NB4 (cell line): ENCODE measurements at regions not wholly inside any gene's neighbourhood (a gene's known extent, or its start where the extent isn't known, plus 50 kb on each side); places are given as distances from the start of the nearest gene placed in this dataset.

ENCODE experiments used
- MYC ChIP-seq: IDR thresholded peaks from 2 replicates; pipeline ENCODE4 v1.6.1; 2011; ENCODE audit warnings: low read depth, low read length
- POLR2A ChIP-seq: IDR thresholded peaks from 2 replicates; pipeline ENCODE4 v1.6.1; 2011; ENCODE audit warnings: mild to moderate bottlenecking; ENCODE audit not compliant: insufficient read length; ENCODE audit errors: extremely low read depth
- TF ChIP-seq, protein P1 (sequence below): IDR thresholded peaks from one replicate; pipeline ENCODE4 v1.5.1; 2012; ENCODE audit warnings: low read depth, low read length

DNA sequence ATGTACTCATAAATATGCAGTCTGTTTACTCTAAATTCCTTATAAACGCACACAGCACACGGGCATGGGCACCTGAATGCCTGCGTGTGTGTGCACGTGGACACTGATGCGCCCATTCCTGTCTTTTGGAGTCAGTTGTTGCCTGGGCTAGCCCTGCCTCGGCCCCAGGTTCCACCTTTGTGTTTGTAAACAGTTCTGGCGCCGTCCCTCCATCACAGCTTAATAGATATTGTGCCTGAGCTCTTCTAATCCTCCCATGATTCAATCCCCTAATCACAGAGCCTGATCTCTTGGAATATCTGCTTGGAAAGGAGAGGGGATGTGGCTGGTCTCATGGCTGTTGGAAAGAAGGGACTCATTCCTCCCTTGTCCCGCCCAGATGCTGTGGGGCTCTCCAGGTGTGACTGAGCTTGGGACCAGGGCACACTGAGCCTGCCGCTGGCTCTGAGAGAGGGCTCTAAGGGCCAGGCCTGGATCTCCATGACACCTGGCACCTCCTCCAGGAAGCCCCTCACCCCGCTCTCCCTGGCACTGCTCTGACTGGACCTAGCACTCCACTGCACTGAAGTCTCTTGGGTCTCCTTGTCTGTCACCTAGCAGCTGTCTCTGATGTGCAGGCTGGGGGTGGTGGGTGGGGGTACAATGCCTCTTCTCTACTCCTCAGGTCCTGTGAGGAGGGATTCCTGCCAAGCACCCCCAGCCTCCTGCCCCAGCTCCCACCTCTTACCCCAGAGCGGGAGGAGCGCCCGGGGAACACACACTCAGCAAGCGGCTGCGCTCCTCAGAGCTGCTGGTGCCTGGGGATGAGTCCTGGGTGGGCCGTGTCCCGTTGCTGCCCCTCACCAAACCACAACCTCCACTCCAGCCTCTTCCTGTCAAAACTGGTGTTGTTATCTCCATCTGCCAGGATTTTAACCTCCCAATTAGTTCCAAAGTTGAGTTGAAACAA is 181.3 kb downstream of the INHBB start:
- TF ChIP-seq, protein P1, sequence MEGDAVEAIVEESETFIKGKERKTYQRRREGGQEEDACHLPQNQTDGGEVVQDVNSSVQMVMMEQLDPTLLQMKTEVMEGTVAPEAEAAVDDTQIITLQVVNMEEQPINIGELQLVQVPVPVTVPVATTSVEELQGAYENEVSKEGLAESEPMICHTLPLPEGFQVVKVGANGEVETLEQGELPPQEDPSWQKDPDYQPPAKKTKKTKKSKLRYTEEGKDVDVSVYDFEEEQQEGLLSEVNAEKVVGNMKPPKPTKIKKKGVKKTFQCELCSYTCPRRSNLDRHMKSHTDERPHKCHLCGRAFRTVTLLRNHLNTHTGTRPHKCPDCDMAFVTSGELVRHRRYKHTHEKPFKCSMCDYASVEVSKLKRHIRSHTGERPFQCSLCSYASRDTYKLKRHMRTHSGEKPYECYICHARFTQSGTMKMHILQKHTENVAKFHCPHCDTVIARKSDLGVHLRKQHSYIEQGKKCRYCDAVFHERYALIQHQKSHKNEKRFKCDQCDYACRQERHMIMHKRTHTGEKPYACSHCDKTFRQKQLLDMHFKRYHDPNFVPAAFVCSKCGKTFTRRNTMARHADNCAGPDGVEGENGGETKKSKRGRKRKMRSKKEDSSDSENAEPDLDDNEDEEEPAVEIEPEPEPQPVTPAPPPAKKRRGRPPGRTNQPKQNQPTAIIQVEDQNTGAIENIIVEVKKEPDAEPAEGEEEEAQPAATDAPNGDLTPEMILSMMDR, result no peak
- TF ChIP-seq POLR2A, result no peak
- TF ChIP-seq MYC, result no peak
